ENCODE measurements at regions not wholly inside any gene's neighbourhood (a gene's known extent, or its start where the extent isn't known, plus 50 kb on each side); places are given as distances from the start of the nearest gene placed in this dataset.

GRCh38 chr16:74143171-74143570 lies 153.4 kb upstream of the PSMD7 start:
- TF ChIP-seq POLR2A (IDR thresholded peaks at IDR 0.05; ENCODE audit: low read length): no peak
- no peak for TF ChIP-seq GATA1 (IDR thresholded peaks at IDR 0.05; ENCODE audit: low read depth, low read length)
